NCI-H748 (cell line): ENCODE measurements at regions not wholly inside any gene's neighbourhood (a gene's known extent, or its start where the extent isn't known, plus 50 kb on each side); places are given as distances from the start of the nearest gene placed in this dataset.
"Not testable (repeated sequence)": the region's sequence is repeated elsewhere in the genome, so short reads cannot be mapped to it uniquely, and the experiment has no call there.

Source experiments
- DNase-seq: peaks from one replicate; lab custom pipeline; 2025; ENCODE audit not compliant: unreplicated experiment; lab: John Stamatoyannopoulos, UW

DNA sequence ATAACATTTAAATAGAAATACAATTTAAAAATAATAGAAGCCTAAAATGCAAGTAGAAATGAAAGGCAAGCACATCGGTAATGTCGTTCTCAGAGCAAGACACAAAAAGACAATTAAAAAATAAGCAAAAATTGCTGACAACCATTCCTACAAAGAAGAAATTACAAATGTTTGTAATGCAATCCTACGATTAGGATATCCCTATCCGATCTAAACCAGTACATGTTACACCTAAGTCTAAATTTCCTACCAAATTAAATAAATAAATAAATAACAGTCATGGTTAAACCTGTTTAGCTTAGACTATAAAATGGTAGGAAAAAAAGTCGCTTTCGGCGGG, 90.0 kb downstream of the ANXA2R start:
- no peak for DNase-seq

DNA sequence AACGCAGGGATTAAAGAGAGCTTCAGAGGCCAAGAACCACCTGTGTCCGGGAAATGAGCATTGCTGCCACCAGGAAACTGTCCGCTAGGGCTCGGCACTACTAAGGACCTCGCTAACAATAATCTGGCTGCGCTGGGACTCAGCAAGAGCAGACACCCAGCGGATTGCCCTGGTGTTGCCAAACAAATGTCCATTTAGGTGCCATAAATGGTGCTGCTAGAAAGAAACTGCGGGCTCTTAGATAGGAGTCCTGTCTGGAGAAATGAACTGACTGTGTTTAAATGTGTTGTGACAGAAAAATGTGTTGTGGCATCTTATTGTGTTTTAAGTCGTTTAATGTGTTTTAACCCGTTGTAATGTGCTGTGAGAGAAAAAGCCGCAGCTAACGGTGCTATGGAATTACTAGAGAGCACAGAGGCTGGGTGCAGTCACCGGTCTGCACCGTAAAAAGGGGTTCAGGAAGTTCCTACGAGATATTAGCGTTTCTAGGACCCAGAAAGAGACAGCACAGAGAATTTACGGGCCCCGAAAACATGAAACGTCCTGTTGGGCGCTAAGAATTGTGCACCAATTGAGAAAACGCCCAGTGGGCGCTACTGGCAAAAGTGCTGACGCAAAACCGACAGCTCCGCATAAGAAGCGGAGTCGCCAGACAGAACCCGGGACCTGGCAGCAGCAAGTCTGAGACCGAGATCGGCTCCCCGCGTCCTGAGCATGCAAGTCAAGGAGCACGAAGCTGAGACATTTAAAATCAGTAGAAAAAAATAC, 90.6 kb downstream of the ANXA2R start:
- peak; percentile 43 for DNase-seq

DNA sequence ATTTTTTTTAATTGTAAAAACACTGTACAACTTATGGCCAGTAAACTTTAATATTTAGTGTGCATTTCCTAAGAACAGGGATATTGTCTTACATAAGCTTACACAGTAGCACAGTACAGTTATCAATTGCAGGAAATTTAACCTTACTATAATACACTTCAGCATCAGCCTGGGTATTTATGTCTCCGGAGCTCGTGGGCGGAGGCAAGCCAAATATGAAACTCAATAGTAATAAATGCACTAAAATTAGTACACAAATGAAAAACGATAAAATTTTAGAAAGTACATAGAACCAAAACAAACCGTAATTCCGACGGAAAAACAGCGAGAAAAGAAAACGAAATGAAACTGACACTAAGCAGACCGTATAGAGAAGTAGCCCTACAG, 91.2 kb downstream of the ANXA2R start:
- no peak for DNase-seq

DNA sequence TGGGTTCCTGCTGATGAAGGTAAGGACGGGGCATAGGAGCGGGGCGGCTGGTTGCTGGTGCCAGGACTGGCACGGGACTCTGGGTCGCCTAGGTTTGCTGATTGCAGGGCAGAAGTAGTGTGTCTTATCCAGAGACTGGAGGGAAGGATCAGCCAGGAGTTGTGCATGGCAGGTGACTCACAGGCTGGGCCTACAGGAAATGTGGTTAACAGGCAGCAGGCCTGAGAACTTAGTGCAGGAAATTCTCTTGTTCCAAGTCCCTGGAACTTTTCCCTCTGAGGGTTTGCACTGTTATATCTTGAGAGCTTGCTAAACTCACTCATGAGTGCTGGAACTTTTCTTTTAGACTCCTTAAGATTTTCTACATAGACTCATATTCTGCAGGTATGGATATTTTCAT, 95.1 kb downstream of the ANXA2R start:
- DNase-seq, result no peak

DNA sequence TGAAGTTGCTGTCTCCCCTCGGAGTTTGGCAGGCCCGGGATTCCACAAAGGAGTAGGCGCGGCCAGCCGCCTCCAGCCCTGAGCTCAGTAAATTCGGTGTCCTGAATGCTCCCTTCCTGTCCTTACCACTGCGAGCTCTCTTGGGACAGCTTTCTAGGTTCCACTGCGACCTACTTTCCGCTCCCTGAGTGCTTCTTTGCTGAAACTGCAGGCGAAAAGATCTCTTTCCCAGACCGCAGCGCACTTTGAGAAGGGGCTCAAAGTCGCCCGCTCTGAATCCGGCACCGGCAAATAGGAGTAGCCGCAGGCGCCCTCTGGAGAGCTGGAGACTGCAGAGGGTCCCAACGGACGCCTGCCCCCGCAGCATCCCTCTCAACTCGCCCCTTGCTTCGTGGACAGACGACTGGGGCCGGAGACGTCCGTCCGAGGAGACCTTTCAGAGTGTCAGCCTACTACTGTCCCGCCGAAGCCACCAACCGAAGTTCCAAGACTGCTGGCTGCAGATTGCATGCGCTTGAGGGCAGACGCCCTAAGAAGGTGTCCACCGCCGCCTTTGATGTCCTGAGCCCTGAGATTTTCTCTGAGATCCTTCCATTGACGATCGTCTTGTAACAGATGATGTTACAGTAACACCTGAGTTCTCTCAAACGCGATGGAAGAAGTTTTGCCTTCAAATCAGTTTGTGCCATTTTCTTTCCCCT, 96.0 kb downstream of the ANXA2R start:
- DNase-seq, result no peak

DNA sequence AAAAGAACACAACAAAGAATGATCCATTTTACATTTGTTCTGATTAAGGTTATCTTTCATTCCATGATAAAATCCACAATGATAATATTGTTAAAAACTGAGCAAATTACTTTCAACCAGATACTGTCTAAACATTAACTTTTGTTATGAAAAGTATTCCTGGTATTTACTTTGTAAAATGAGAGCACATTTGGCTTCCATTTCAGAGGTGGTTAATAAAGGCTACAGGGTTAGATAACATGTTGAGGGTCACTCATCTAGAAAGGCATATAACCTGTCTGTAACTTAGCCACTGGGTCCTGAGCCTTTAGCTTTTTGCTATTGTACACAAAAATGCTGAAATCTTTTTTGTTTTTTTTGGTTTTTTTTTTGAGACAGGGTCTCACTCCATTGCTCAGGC, 99.3 kb downstream of the ANXA2R start:
- DNase-seq, result peak; percentile 50

DNA sequence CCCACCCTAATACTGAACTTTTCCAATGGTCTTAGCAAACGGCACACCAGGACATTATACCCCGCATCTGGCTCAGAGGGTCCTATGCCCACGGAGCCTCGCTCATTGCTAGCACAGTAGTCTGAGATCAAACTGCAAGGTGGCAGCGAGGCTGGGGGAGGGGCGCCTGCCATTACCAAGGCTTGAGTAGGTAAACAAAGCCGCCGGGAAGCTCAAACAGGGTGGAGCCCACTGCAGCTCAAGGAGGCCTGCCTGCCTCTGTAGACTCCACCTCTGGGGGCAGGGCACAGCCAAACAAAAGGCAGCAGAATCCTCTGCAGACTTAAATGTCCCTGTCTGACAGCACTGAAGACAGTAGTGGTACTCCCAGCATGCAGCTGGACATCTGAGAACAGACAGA, 108.1 kb downstream of the ANXA2R start:
- DNase-seq, result peak; percentile 50

DNA sequence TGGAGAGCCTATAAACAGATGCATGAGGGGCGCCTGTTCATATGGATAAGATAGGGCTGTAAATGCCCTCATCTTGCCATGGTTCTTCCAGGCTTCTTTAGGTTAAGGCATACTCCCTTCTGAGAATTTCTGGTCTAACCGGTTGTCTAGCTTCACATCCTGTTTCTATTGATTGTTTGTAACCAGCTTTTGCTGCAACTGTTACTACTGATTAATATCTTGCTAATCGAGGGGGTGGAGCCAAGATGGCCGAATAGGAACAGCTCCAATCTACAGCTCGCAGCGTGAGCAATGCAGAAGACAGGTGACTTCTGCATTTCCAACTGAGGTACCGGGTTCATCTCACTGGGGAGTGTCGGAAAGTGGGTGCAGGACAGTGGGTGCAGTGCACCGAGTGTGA, 108.7 kb downstream of the ANXA2R start:
- DNase-seq, result not testable (repeated sequence)

DNA sequence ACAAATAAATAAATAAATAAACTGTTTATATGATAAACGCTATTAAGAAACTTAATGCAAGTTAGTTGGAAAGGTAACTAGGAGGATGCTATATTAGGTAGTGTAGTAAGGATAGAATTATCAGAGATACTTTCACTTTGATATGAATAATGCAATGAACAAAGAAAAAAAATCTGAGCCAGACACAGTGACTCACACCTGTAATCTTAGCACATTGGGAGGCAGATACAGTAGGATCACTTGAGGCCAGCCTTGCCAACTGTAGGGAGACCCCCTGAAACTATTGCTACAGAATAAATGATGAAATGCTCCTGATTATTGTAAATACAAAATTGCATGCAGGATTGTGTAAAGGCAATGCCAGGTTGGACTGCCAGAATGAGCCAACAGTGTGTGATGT, 109.2 kb downstream of the ANXA2R start:
- no peak for DNase-seq

DNA sequence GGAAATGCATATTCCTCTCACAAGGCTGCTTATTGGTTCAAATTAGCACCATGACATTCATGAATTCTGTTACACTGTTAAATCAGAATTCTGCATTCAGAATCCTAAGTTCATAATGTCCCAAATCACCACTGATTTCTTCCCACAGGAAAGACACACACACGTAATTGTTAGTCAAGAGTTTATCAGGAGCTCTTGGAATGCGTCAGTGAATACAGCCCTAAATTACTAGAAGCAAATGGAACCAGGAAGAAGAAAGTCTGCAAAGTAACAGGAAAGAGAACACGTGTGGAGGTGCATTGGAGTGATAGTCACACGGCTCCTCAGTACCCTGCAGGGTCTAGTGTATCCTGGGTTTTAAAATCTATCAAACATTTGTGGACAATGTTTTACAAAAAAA, 110.2 kb downstream of the ANXA2R start:
- no peak for DNase-seq

DNA sequence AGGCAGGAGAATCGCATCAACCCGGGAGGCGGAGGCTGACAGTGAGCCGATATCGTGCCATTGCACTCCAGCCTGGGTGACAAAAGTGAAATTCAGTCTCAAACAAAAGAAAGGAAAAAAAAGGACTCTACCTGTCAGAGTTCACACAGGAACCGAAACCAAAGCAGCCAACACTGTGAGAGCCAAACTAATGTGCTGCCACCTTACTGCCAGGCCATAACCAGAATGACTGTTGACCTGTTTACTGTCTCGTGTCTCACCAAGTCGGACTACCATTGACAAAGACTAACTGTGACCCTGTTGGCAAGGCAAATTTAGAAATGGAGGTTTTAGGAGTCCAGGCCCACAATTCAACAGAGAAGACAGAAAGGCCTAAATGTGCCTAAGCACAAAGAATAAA, 112.4 kb downstream of the ANXA2R start:
- no peak for DNase-seq

DNA sequence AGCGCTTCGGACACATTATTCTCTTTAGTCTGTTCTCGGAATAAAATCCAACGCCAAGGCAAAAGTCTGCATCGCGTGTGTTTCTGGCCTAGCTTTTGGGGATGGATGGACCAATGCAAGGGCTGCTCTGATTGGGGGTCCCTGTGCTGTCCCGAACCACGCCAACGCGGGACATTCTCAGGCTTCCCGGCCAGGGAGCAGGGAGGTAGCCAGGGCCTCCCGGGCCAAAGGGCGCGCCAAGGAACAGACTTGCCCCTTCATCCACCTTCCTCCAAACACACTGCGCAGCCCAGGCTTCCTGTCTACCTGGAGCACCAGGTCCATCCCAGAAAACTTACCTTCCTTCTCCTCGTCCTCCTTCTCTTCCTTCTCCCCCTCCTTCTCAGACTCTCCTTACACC, 113.0 kb upstream of the SELENOP start:
- no peak for DNase-seq

DNA sequence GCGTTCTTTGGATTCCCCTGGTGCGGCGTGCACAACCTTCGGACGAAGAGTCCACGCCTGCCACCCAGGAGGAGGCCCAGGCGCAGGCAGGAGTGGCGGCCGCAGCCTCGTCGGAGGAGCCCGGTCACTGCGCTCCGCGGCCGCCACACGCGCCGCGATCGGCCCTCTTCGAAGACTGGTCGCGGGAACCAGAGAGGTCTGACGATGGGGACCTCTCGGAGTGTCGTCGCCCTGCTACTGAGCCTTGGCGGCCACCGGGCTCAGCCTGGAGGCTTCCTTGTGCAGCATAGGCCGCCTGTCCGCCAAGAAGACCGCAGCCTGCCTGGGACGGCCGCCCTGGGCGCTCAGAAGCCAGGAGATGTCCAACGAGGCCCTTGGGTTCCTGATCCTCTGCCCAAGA, 112.5 kb upstream of the SELENOP start:
- no peak for DNase-seq

DNA sequence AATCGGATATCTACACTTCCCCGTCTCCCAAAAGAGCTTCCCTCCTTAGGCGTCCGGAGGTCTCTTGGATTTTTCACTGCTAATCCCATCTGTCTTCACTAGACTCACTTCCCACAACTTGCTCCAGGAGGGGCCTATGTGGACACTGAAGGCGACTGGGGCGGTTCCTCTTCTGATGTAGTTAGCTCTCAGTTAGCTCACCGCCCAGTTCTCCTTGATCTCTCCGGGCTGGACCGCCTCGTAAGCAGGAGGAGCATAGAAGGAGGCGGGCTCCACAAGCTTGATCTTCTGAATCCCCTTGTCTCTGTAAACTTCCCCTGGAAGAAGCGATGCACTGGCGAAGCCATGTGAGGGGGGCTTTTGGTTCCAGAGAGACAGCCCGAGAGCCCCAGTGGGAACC, 112.0 kb upstream of the SELENOP start:
- DNase-seq, result no peak

DNA sequence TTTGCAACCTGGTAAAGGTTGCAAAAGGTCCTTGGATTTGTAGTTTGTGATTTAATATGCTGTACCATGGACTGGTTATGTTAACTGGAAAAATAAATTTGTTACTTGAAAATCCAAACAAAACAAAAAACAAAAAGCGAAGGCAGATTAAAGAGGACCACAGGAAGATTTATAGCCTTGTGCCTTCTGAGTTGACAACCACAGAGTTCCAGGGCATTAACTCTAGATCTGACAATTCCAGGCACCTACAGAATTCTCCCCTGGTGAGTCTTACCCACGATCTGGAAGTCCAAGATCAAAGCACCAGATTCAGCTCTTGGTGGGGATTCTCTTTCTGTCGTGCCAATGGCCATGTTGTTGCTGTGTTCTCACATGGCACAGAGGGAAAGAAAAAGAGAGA, 107.9 kb upstream of the SELENOP start:
- DNase-seq, result no peak

DNA sequence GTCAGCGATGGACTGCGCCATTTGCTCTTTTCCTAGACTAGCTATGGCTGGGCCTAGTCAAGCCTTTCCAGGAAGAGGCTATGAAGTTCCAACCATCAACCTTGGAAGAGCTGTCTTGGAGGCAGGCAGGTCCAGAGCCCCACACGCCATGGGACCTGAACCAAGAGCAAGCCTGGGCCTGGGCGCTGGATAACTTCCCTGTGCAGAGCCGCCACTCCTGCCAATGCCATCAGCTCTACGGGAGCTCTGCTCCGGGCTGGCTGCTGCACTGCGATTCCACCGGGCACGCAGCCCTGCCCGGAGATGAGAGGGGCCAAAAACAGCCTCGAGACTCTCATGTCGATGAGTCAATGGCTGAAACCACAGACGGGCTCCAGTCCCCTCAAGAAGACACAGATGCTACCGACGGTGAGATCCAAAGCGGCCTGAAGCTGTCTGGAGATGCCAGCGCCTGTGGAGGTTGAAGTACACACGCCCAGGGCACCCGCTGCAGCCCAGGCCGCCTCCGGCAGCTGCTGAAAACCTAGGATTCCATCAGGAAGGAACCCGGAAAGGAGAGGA, 103.7 kb upstream of the SELENOP start:
- DNase-seq, result no peak

DNA sequence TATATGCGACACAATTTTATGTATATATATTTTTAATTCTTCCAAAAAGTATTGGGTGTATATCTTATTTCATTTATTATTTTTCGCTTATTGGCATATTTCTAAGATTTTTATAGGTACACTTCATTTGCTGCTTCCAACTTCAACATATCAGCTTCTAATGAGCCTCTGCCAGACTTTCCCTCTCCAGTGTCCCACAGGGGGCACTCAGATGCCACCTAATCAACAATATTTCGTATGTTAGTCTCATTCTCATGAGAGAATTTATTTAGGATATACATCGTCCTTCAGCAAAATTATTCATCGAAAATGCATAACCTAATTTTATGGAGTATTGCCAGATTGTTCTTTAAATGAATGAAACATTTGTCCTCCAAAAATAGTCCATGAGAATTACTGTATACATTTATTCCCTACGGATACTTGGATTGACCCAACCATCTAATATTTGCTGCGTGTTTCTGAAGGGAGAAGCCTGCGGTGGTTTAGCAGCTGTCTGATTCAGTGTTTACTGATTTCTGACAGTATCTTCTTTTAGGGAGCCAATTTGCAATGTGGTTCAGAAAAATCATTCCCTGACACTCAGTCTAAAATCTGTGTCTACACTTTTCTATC, 100.6 kb upstream of the SELENOP start:
- DNase-seq, result peak; percentile 89

DNA sequence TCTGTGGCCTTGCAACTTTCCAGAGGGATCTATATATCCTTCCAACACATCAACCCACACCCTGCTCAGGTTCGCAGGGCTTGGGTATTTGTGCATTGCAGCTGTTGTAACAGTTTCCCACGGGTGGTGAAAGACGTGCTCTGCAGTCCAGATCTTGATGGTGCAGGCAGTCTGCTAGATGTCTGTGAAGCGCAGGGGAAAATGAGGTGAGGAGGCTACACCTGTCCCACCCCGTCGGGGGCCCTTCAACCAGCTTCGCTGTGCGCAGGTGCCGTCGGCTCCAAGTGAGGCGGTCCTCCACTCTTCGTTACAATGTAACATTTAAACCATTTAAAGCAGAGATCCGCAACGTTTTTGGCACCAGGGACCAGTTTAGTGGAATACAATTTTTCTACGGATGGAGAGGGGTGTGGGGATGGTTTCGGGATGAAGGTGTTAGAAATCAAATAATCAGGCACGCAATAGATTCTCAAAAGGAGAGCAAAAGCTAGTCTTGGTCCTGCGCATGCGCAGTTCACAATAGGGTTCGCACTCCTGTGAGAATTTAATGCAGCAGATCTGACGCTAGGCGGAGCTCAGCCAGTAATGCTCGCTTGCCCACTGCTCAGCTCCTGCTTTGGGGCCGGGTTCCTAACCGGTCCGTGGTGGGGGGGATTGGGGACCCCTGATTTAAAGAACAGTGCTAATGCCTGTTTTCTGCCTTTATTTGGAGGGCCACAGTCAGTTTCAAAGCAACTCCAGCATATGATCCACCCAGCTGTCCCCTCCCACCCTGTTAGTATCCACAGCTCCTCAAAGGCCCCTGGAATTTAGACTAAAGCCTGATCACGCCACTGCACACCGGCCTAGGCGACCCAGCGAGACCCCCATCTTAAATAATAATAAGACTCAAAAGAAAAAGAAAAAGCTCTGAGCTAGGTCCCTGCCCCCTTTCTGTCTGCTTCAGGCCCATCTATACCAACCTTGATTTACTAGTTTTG, 97.1 kb upstream of the SELENOP start:
- DNase-seq, result peak; percentile 98

DNA sequence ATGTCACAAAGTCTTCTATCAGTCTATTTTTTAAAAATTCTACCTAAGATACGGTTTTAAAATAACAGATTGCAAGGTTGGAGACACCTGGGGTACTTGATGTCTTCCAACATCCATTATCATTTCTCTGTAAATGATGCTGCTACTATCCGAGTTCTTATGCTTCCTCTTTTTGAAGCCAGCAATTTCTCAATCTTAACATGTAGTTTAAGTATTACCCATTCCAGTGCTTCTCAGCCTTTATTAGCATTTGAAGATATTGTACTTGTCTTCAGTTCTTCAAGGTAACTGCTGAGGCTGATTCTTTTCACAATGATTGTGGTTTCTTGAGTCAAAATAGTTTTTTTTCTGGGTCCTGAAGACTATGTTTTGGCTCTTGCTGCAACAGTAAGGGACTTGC, 96.4 kb upstream of the SELENOP start:
- DNase-seq, result no peak

DNA sequence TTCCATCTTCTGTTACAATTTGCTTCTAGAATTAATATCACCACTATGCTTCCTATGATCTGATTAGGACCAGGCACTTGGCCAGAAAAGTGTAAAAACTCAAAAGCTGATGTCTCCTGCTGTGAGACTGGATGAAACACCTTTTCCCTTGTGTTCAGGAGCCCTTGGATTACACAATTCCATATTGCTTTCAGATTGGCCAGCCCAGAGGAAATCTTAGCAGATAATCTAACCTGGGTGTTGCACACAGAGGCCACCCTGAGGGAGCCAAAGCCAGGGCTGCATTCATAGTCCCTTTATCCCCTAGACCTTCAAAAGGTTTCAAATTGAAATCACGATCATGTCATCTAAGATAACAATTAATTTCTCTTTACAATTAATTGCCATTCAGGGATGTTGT, 94.1 kb upstream of the SELENOP start:
- no peak for DNase-seq

DNA sequence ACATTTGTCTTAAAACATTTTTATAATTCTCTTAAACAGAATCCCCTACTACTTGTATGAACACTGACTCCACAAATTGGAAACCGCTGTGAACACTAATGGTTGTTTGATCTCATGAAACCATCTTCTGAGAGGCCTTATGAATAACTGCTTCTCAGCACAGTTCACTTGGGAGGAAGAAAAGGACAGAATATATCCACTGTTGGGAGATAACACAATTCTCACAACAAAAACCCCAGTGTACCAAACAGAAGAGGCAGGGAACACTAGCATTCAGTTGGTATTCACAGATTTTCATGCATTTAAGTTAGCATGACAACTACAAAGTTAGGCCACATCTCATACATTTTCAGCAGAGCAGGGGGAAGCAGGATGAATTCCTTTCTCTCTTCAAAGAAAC, 89.0 kb upstream of the SELENOP start:
- DNase-seq, result no peak
